Mucosa of descending colon (tissue), 3 donors: ENCODE measurements at regions not wholly inside any gene's neighbourhood (a gene's known extent, or its start where the extent isn't known, plus 50 kb on each side); places are given as distances from the start of the nearest gene placed in this dataset.
"Not testable (repeated sequence)": the region's sequence is repeated elsewhere in the genome, so short reads cannot be mapped to it uniquely, and the experiment has no call there.

Experiments
- ATAC-seq: fragments of 200-7000 bp; cut with Tn5 transposase; one replicate; pipeline ENCODE4 v1.9.1; 2020; ENCODE audit warnings: mild to moderate bottlenecking, moderate library complexity
- DNase-seq, 3 donors: peaks; one replicate each; pipeline ENCODE4 v3.0.0-alpha.2; 2020
- H3K36me3 ChIP-seq: fragments of 200-600 bp; one replicate; pipeline ENCODE4 v1.8.0; 2021; ENCODE audit warnings: low read depth, mild to moderate bottlenecking
- H3K4me1 ChIP-seq: fragments of 200-600 bp; one replicate; pipeline ENCODE4 v1.8.0; 2021; ENCODE audit warnings: low read depth, mild to moderate bottlenecking
- H3K4me3 ChIP-seq: fragments of 200-600 bp; one replicate; pipeline ENCODE4 v1.8.0; 2021; ENCODE audit warnings: mild to moderate bottlenecking
- H3K9me3 ChIP-seq: fragments of 200-600 bp; one replicate; pipeline ENCODE4 v1.8.0; 2021; ENCODE audit warnings: mild to moderate bottlenecking
- CTCF ChIP-seq: fragments of 200-600 bp; IDR thresholded peaks from one replicate; pipeline ENCODE4 v1.8.0; 2022; ENCODE audit warnings: antibody characterized with exemption, mild to moderate bottlenecking
- intact Hi-C, 2 donors: fragments of 100-400 bp; cut with DNase I in 1 of 2; cut with micrococcal nuclease in 1 of 2; formaldehyde crosslinking; loops; one replicate each; pipeline versions ENCODE4 v1.11.0 to v1.11.1; 2022; cut with DNase I, micrococcal nuclease
- donor health status: DM: no; HTN: no; CAD: no; lungs with moderate emphysema.
- donor health status: DM: no; HTN: no; CAD: no.
- donor health status: DM: no; HTN: yes; CAD: no.

- TF ChIP-seq CTCF = no peak
- Histone ChIP-seq H3K36me3 (no peaks in the 10 kb centered on the region), H3K9me3 (no peaks in the 10 kb centered on the region), H3K4me1 (no peaks in the 10 kb centered on the region), H3K4me3 (no peak overlapping the region)
- ATAC-seq = no peak
- intact Hi-C loops = no loop called here
- no peak for DNase-seq
Observed at GRCh38 chr4:134078230-134078914, 123.2 kb downstream of the PABPC4L start.

- H3K36me3 ChIP-seq = no peaks in the 10 kb centered on the region
- DNase-seq = no peak
- no peak overlapping the region for H3K4me3 ChIP-seq
- no peaks in the 10 kb centered on the region for H3K9me3 ChIP-seq
- TF ChIP-seq CTCF = no peak
- intact Hi-C loops = no loop called here
- ATAC-seq = no peak
- no peaks in the 10 kb centered on the region for H3K4me1 ChIP-seq
Observed at GRCh38 chr4:134073711-134074110, 127.9 kb downstream of the PABPC4L start.

- ATAC-seq (no peak), DNase-seq (no peak)
- no peak overlapping the region for H3K4me3 ChIP-seq
- H3K9me3 ChIP-seq = no peaks in the 10 kb centered on the region
- TF ChIP-seq CTCF = no peak
- H3K36me3 ChIP-seq = no peaks in the 10 kb centered on the region
- no peaks in the 10 kb centered on the region for H3K4me1 ChIP-seq
- intact Hi-C loops = no loop called here
Observed at GRCh38 chr4:134072137-134072536, 129.5 kb downstream of the PABPC4L start.

- Histone ChIP-seq H3K4me3 (no peak overlapping the region), H3K9me3 (no peaks in the 10 kb centered on the region), H3K36me3 (no peaks in the 10 kb centered on the region), H3K4me1 (no peaks in the 10 kb centered on the region)
- no peak for ATAC-seq
- intact Hi-C loops = no loop called here
- DNase-seq = no peak
- TF ChIP-seq CTCF = no peak
Observed at GRCh38 chr4:134070174-134070573, 131.4 kb downstream of the PABPC4L start.

- H3K36me3 ChIP-seq = no peaks in the 10 kb centered on the region
- intact Hi-C loops = no loop called here
- H3K4me1 ChIP-seq = no peaks in the 10 kb centered on the region
- no peak for TF ChIP-seq CTCF
- H3K4me3 ChIP-seq = no peak overlapping the region
- DNase-seq (no peak), ATAC-seq (no peak)
- no peaks in the 10 kb centered on the region for H3K9me3 ChIP-seq
Observed at GRCh38 chr4:134057356-134057755, 144.2 kb downstream of the PABPC4L start.

GRCh38 chr4:134046221-134046620, 155.4 kb downstream of the PABPC4L start:
- H3K36me3 ChIP-seq, DNase-seq, ATAC-seq, H3K9me3 ChIP-seq, H3K4me3 ChIP-seq, intact Hi-C loops, H3K4me1 ChIP-seq: not testable (repeated sequence)
